ENCODE measurements at regions not wholly inside any gene's neighbourhood (a gene's known extent, or its start where the extent isn't known, plus 50 kb on each side); places are given as distances from the start of the nearest gene placed in this dataset.

GRCh38 chr18:1999387-1999786 lies 571.9 kb downstream of the METTL4 start:
- no peak for TF ChIP-seq PKNOX1 (IDR thresholded peaks at IDR 0.05)
- TF ChIP-seq FOXK2 (IDR thresholded peaks at IDR 0.05): no peak
- TF ChIP-seq SUZ12 (IDR thresholded peaks at IDR 0.05): no peak
- TF ChIP-seq NFRKB (IDR thresholded peaks at IDR 0.05): no peak
- no peak for TF ChIP-seq BHLHE40 (IDR thresholded peaks at IDR 0.05; ENCODE audit: borderline replicate concordance)
- no peak for TF ChIP-seq ARNT (IDR thresholded peaks at IDR 0.05)
- no peak for TF ChIP-seq FOXA1 (IDR thresholded peaks at IDR 0.05)
- no peak for TF ChIP-seq SP1 (IDR thresholded peaks at IDR 0.05)
- no peak for TF ChIP-seq FOXM1 (IDR thresholded peaks at IDR 0.05; ENCODE audit: borderline replicate concordance)

Measured in HEK293T (cell line).